Transverse colon (tissue), 4 donors: ENCODE measurements at regions not wholly inside any gene's neighbourhood (a gene's known extent, or its start where the extent isn't known, plus 50 kb on each side); places are given as distances from the start of the nearest gene placed in this dataset.

Source experiments
- POLR2A ChIP-seq: fragments of 450-650 bp; IDR thresholded peaks from one replicate; pipeline ENCODE4 v1.6.1; 2016; ENCODE audit warnings: antibody characterized with exemption, mild to moderate bottlenecking, moderate library complexity
- POLR2AphosphoS5 ChIP-seq, 3 donors: sonication (generic); formaldehyde crosslinking; IDR thresholded peaks; one replicate each; pipeline ENCODE4 v1.6.1; 2016; ENCODE audit warnings: antibody characterized with exemption in 3 of 3
- TF ChIP-seq, protein P1 (sequence below), 5 experiments: fragments of 200-600 bp in 3 of 5; fragments of 450-650 bp in 2 of 5; sonication (generic) in 3 of 5; IDR thresholded peaks; 1 replicate in 2 of 5; 2 replicates in 3 of 5; pipeline ENCODE4 v1.5.1; 2016 to 2017; ENCODE audit warnings: antibody characterized with exemption in 5 of 5, inconsistent platforms in 3 of 5, mild to moderate bottlenecking in 2 of 5, moderate library complexity in 1 of 5

DNA sequence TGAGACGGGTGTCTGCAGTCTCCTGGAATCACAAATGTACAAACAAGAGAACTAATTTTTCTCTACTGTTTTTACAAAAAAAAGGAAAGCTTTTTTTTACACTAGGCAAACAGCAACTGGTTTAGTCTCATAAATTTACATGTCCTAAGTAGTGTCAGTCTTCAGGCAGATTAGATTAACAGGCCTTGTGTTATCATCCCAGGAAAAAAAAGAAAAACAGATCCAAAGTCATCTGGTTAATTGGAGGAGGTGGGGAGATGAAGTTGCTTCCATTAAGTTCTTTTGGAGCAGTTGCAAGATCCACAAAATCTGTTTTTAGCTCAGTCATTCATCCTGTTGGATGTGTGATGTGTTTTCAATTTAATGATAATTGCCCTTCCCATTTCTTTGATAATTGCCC is 363.5 kb upstream of the ADGRL2 start:
- TF ChIP-seq, protein P1, sequence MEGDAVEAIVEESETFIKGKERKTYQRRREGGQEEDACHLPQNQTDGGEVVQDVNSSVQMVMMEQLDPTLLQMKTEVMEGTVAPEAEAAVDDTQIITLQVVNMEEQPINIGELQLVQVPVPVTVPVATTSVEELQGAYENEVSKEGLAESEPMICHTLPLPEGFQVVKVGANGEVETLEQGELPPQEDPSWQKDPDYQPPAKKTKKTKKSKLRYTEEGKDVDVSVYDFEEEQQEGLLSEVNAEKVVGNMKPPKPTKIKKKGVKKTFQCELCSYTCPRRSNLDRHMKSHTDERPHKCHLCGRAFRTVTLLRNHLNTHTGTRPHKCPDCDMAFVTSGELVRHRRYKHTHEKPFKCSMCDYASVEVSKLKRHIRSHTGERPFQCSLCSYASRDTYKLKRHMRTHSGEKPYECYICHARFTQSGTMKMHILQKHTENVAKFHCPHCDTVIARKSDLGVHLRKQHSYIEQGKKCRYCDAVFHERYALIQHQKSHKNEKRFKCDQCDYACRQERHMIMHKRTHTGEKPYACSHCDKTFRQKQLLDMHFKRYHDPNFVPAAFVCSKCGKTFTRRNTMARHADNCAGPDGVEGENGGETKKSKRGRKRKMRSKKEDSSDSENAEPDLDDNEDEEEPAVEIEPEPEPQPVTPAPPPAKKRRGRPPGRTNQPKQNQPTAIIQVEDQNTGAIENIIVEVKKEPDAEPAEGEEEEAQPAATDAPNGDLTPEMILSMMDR (IDR thresholded peaks at IDR 0.05): no peak
- TF ChIP-seq POLR2A: no peak
- no peak for TF ChIP-seq POLR2AphosphoS5 (IDR thresholded peaks at IDR 0.05)
